Mucosa of descending colon (tissue), 3 donors: ENCODE measurements at regions not wholly inside any gene's neighbourhood (a gene's known extent, or its start where the extent isn't known, plus 50 kb on each side); places are given as distances from the start of the nearest gene placed in this dataset.

Experiments
- ATAC-seq: fragments of 200-7000 bp; cut with Tn5 transposase; one replicate; pipeline ENCODE4 v1.9.1; 2020; ENCODE audit warnings: mild to moderate bottlenecking, moderate library complexity
- DNase-seq, 3 donors: peaks; one replicate each; pipeline ENCODE4 v3.0.0-alpha.2; 2020
- H3K36me3 ChIP-seq: fragments of 200-600 bp; one replicate; pipeline ENCODE4 v1.8.0; 2021; ENCODE audit warnings: low read depth, mild to moderate bottlenecking
- H3K4me1 ChIP-seq: fragments of 200-600 bp; one replicate; pipeline ENCODE4 v1.8.0; 2021; ENCODE audit warnings: low read depth, mild to moderate bottlenecking
- H3K4me3 ChIP-seq: fragments of 200-600 bp; one replicate; pipeline ENCODE4 v1.8.0; 2021; ENCODE audit warnings: mild to moderate bottlenecking
- H3K9me3 ChIP-seq: fragments of 200-600 bp; one replicate; pipeline ENCODE4 v1.8.0; 2021; ENCODE audit warnings: mild to moderate bottlenecking
- intact Hi-C, 2 donors: fragments of 100-400 bp; cut with DNase I in 1 of 2; cut with micrococcal nuclease in 1 of 2; formaldehyde crosslinking; loops; one replicate each; pipeline versions ENCODE4 v1.11.0 to v1.11.1; 2022; cut with DNase I, micrococcal nuclease
- TF ChIP-seq, protein P1 (sequence below): fragments of 200-600 bp; IDR thresholded peaks from one replicate; pipeline ENCODE4 v1.8.0; 2022; ENCODE audit warnings: antibody characterized with exemption, mild to moderate bottlenecking
- donor health status: DM: no; HTN: no; CAD: no; lungs with moderate emphysema.
- donor health status: DM: no; HTN: no; CAD: no.
- donor health status: DM: no; HTN: yes; CAD: no.

DNA sequence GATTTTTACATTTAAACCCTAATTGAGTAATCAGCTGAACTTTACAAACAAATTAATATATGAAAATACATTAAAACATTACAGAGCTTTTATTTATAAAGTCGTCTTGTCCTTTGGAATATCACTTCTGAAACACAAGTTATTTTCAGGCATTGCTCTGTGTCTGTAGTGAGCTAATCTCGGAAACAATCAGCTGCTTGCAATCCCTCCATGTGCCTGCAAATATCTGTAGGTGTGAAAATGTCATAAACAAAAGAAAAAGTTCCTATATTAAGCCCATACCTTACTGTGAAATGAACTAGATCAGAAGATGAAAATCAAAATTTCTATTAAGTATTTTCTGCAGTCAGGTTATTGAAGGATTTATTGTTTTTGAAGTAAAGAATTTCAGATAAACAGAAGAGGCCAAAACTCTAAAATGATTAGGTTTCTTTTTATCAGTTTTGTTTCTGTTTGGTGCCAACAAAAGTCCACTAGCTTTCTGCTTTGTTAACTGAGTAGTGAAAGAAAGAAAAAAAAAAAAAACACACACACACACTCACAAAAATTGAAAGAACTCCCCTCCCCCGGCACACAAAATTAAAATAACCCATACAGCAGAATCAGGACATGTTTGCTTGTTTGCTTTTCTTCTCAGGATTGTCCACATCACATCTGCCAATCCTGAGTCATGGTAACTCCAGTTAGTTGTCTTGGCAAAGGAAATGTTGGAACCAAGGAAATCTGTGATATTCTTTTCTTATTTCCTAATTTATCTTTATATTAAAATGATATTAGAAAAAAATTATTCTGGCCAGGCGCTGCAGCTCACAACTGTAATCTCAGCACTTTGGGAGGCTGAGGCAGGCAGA, 627.0 kb upstream of the SLC39A10 start:
- H3K4me3 ChIP-seq = no peak overlapping the region
- TF ChIP-seq, protein P1, sequence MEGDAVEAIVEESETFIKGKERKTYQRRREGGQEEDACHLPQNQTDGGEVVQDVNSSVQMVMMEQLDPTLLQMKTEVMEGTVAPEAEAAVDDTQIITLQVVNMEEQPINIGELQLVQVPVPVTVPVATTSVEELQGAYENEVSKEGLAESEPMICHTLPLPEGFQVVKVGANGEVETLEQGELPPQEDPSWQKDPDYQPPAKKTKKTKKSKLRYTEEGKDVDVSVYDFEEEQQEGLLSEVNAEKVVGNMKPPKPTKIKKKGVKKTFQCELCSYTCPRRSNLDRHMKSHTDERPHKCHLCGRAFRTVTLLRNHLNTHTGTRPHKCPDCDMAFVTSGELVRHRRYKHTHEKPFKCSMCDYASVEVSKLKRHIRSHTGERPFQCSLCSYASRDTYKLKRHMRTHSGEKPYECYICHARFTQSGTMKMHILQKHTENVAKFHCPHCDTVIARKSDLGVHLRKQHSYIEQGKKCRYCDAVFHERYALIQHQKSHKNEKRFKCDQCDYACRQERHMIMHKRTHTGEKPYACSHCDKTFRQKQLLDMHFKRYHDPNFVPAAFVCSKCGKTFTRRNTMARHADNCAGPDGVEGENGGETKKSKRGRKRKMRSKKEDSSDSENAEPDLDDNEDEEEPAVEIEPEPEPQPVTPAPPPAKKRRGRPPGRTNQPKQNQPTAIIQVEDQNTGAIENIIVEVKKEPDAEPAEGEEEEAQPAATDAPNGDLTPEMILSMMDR = no peak
- no peak for ATAC-seq

DNA sequence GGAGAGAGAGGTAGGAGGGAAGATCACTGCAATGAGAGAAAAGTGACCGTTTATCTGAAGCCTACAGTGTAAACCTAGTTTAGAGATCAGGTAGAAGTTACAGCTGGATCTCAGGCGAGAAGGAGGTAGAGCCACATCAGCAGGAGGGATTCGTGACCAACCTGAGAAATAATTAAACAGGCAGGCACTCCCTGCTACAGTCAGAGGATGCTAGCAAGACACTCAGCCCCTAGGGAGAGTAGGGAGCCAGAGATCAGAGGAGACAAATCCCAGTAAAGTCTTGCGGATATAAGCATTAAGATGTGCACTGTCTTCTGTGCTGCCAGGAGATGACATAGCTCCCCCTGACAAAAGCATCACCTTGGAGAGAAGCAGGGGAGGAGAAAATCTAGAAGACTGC, 629.1 kb upstream of the SLC39A10 start:
- TF ChIP-seq, protein P1 = no peak
- intact Hi-C loops = no loop called here
- H3K36me3 ChIP-seq = no peaks in the 10 kb centered on the region
- ATAC-seq (no peak), DNase-seq (no peak)
- no peaks in the 10 kb centered on the region for H3K4me1 ChIP-seq
- no peak overlapping the region for H3K4me3 ChIP-seq
- H3K9me3 ChIP-seq = no peaks in the 10 kb centered on the region

More for the DNA sequence above, 627.0 kb upstream of the SLC39A10 start:
- intact Hi-C loops = no loop called here
- no peaks in the 10 kb centered on the region for H3K4me1 ChIP-seq
- H3K9me3 ChIP-seq = no peaks in the 10 kb centered on the region
- H3K36me3 ChIP-seq = no peaks in the 10 kb centered on the region
- no peak for DNase-seq

DNA sequence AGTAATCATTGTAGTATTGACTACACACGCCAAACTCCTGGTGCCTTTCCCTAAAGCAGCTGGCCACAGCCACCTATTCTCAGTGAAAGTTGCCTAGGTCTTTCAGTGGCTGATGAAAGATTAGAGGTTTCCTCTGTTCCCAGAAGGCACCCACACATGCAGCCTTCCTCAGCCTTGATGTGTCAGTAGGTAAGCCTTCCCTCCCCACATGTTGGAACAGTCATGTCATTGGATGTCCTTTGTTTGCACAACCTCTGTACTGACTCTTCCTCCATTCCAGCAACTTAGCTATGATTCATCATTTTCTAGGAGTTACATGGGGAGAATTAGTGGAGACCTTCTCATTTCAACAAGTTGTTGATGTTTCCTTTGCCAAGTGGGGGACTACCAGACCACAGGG, 630.8 kb upstream of the SLC39A10 start:
- intact Hi-C loops = no loop called here
- TF ChIP-seq, protein P1 = no peak
- ATAC-seq (no peak), DNase-seq (no peak)
- Histone ChIP-seq H3K9me3 (no peaks in the 10 kb centered on the region), H3K4me3 (no peak overlapping the region), H3K4me1 (no peaks in the 10 kb centered on the region), H3K36me3 (no peaks in the 10 kb centered on the region)

DNA sequence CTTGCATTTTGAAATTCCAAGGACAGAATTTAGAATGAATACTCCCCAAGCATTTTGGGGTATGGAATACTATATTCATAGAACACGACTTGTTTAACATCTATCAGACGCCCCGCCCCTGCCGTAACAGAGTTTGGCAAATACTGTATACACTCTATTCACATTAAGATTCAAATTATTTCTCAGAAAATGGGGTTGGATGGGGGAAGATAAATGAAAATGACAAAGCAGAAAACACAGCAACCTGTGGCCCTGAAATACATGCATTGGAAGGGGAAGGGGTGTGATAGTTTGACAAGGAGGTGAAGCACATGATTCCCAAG, 634.6 kb upstream of the SLC39A10 start:
- ATAC-seq = no peak
- Histone ChIP-seq H3K9me3 (no peaks in the 10 kb centered on the region), H3K4me3 (no peak overlapping the region), H3K36me3 (no peaks in the 10 kb centered on the region), H3K4me1 (no peaks in the 10 kb centered on the region)
- no peak for DNase-seq
- intact Hi-C loops = no loop called here
- TF ChIP-seq, protein P1 = no peak

DNA sequence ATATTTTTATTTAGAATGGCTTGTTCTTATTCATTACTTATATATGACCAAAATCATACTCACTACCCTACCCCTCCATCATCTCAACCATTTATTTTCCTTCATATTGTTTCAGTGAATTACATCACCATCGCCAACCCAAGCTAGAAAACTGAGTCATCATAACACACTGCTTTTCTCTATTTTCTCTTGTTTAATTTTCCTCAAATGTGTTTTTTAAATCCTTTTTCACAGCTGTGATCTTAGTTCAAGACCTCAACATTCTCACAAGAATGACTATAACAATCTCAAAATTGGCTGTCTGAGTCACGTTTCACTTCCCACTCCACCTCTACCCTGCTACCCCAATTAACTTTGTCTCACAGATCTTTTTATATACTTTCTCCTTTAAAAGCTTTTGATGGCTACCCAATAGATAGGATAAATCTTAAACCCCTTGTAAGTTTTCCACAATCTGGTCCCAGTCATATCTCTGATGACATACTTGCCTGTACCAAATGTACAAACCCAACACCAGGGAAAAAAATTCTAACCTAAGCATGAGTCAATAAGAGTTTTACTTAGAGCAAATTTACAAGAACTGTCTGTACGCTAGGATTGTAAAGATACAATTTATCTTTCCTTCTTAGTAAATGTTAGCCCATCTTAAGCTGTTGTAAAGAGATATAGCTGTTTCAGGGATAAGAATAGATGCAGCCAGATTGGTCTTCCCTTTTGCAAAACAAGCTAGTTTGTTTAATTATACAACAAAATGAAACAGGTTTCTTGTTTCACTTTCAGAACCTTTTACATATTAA, 635.1 kb upstream of the SLC39A10 start:
- Histone ChIP-seq H3K4me3 (no peak overlapping the region), H3K4me1 (no peaks in the 10 kb centered on the region), H3K36me3 (no peaks in the 10 kb centered on the region), H3K9me3 (no peaks in the 10 kb centered on the region)
- ATAC-seq = no peak
- TF ChIP-seq, protein P1 = no peak
- DNase-seq = no peak
- intact Hi-C loops = no loop called here
